ENCODE measurements at regions not wholly inside any gene's neighbourhood (a gene's known extent, or its start where the extent isn't known, plus 50 kb on each side); places are given as distances from the start of the nearest gene placed in this dataset.

DNA sequence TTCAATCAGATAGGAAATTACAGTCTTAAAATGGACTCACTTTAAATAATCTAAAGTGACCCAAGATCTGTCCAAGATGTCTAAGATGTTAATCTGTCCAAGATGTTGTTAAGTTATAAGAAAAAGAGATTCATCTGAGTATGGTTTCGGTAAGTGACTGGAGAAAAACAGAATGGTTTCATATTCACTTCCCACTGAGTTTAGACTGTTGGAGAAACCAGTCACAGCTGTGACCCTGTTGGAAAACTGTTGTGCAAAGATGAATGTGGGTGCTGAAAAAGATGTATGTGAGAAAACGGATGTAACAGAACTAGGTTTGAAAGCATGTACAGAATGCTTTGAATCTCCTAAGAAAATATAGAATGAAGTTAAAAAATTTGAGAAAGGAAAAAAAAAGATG, 325.9 kb downstream of the COL12A1 start:
- no peak for DNase-seq (ENCODE audit: low spot score)

DNA sequence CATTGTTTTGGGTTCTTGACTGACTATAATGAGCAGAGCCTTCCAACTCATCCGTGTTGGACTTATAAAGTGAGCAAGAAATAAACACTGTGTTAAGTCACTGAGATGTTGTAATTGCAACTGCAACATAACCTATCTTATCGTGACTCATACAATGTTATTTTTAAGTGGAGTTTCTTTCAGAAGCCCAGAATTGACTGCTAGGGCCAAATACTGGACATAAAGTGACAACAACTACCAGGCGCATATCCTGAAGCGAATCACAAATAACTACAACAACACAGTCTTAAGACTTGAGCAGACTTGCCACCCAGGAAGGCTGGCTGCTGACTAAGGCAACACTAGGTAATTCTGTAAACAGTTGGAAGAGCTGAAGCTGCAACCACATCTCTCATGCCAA, 326.6 kb downstream of the COL12A1 start:
- no peak for DNase-seq (ENCODE audit: low spot score)

DNA sequence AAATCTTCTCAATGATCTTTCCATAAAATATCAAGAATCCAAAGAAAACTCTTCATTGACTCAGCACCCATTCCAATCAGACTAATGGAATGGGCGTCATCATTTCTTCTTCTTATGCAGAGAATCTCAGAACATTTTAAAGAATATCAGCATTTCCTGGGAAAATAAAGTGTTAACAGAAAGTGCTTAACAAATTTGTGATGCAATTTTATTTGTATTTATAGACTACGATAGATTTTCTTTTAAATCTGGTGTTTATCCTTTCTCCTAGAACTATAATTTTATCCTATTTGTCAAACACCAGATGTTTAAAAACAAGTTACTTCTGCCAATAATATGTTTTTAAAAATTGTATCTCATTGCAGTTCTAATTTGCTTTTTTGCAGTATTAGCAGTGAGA, 330.7 kb downstream of the COL12A1 start:
- DNase-seq (ENCODE audit: low spot score): no peak

DNA sequence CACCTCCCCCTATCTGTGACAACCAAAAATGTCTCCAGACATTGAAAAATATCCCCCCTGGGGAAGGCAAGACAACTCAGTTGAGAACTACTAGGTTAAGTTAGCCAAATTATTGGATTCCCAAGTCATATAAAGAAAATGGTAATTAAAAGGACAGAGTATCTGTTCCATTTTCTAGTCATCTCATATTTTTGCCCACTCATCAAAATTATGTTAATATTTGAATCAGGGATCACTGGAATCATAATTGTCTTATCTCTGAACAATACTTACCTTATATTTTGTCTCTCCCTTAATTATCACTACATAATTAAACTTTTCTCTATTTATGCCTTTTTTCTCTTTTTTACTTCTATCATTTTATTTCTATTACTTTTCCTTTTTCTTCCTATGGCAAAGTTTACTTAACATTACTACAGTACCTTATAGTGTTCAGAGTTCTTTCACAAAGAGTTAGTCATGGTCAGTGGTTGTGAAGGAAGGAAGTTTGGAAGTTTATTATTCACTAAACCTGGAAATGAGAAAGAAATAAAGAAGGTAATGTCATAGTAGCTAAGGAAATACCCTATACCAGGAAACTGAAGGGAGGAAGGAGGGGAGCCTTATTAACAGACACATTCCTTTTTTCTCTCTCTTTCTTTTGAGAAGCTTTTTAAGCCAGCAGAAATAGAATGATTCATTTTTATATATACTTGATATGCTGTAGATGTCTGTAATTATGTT, 332.9 kb downstream of the COL12A1 start:
- no peak for DNase-seq (ENCODE audit: low spot score)

DNA sequence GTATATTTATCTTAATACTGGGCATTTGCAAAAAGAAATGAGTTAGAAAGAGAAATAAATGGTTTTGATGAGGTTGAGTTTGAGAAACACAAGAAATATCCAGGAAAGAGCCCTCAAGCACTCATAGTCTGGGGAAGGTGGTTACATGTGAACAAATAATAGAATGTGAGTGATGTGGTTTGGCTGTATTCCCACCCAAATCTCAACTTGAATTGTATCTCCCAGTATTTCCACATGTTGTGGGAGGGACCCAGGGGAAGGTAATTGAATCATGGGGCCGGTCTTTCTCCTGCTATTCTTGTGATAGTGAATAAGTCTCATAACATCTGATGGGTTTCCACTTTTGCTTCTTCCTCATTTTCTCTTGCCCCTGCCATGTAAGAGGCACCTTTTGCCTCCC, 334.1 kb downstream of the COL12A1 start:
- no peak for DNase-seq (ENCODE audit: low spot score)

DNA sequence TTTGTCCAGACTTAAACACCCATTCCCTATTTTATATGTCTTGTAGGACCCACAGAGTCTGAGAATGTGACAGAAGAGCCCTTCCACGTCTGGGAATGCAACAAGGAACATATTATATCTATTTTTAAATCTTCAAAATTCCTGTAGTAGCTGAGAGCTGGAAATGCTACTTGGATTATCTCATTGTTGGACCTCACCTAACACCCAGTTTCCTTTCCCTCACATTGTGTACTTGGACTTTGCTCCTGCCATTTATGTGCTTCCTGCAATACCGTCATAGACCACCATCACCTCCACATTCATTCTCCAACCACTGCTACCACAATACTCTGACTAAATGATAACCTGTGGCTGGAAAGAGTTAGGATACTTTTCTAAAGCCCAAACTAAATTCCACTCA, 335.4 kb downstream of the COL12A1 start:
- DNase-seq (ENCODE audit: low spot score): no peak

DNA sequence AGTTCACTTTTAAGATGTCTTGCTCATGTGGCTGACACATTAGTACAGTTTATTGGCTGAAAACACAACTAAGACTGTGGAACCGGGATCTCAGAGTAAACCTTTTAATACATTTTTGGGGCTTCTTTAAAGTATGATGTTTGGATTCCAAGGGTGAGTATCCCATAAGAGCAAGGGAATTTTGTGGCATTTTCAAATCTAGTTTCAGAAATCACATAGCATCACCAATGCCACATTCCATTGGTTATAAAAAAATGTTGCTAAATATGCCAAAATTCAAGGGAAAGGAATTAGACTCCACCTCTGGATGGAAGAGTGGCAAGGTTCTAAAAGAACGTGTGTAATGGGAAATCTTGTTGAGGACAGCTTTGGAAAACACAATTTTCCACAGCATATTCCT, 338.6 kb downstream of the COL12A1 start:
- DNase-seq (ENCODE audit: low spot score): no peak

DNA sequence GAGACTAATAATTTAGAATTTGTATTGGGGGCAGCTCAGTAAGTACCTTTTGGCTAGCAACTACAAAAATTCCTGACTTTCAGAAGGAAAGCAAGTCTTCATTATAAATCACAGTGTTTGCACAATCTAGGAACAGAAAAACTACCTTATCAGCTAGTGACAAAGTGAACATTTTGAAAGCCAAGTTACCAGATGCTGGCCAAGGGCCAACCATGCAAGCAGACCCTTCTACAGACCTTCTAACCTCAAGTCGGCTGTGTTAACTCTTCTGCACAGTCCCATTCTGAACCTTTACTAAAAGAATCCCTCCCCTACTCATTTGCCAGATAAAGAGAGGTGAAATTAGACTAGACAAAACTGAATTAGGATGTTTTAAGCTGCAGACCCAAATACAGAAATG, 341.9 kb downstream of the COL12A1 start:
- no peak for DNase-seq (ENCODE audit: low spot score)

DNA sequence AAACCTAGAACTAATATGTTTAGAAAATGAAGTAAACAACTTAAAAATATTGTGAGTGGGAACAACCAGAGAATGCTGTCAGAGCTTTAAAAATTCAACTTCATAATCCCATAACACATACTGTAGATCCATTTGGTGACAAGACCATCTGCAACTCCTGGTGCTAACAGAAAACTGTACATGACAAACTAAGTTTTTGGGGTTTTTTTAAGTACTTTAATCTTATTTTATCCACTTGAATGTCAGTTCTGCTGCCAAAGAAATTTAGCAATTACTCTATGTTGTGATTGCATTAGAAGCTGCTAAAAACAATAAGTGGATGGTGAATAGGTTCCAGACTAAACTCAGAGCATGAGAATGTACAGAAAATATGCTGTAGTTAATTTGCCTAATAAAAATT, 345.4 kb downstream of the COL12A1 start:
- DNase-seq (ENCODE audit: low spot score): no peak

DNA sequence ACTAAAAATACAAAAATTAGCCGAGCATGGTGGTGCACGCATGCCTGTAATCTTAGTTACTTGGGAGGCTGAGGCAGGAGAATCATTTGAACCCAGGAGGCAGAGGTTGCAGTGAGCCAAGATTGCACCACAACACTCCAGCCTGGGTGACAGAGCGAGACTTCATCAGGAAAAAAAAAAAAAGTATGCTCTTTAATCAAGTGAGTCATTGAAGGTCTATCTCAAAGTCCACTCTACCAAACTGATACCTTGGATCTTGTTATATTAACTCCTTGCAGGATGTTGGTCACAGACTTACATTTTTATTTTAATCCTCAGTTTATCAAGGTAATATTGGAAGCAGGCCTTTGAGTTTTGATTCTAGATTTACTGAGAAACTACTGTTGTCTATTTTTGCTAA, 348.7 kb downstream of the COL12A1 start:
- DNase-seq (ENCODE audit: low spot score): no peak

DNA sequence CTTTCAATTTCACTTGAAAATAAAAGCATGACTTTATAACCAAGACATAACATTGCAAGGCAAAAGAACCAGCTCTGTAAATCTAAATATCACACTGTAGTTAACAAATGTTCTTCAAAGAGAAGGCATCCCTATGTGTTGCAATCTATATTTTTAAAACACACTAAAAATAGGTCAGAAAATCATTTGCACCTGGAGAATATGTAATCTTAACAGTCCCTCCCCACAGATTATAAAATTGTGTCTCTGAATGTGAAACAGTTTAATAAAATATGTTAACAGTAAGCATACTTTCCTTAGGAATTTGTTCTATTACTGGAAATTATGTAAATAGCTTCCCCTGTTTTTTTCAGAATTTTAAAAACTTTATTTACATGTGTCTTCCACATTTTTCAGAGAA, 351.9 kb downstream of the COL12A1 start:
- no peak for DNase-seq (ENCODE audit: low spot score)

DNA sequence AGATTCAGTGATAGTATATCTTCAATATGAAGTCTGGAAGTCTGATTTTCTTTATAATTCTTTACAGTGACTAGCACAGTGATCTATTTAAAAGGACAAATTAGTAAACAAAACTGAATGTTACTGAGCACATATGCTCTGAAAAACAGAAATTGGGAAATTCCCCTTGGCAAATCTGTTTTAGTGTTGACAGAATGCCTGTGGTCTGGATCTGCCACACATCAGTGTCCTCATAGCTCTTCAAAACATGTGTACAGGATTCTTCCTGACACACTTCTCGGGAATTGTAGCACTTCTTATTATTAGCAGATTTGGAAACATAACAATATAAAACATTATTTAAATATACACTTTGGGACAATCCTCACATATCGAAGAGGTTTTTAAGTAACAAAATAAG, 354.3 kb downstream of the COL12A1 start:
- DNase-seq (ENCODE audit: low spot score): no peak

DNA sequence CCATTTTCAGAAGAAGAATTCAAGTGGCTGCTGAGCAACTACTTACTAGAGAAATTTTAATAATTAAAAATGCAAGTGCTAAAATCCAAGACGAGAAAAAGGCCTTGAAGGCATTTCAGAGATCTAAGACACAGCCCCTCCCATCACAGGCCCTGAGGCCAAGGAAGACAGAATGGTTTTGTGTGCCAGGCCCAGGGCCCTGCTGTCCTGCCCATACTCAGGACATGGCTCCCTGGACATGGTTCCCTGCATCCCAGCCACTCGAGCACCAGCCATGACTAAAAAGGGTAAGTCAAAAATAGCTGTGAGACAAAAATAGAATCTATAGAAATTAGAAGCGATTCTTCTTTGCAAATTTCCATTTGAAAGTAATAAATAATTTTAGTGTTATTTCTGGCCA, 364.9 kb downstream of the COL12A1 start:
- no peak for DNase-seq (ENCODE audit: low spot score)

DNA sequence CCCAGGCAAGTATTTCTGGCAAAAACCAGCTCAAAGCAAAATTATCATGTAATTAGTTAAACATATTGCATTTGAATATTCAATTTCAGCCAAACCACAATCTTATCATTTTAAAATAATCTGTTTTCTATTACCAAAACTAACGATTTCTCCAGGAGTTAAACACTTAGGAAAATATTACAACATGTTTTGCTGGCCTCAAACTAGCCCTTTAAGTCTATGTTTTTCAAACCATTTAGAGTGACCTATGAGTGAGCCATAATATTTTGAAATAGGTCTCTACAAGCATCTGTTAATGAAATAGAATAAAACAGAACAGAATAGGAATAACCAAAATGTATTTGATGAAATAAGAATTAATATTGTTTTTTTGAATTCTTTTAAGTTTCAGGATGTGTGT, 370.9 kb downstream of the COL12A1 start:
- DNase-seq (ENCODE audit: low spot score): no peak

DNA sequence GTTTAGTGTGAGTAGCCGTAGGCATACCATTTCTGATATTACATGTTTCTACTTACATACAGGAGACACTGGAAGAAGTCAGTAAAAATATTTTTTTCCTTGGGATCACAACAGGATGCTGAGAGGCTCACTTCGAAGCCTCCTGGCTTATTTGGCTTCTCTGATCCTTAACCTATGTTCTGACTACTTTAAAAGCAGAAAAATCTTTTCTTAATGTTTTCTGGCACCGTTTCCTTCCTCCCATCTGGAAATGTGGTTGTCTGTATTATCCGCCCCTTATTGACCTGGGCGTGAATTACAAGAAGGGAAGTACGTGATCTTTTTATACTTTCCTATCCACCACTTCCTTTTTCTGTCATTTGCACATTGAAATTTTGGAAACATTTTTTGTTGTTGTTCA, 379.6 kb downstream of the COL12A1 start:
- no peak for DNase-seq (ENCODE audit: low spot score)

DNA sequence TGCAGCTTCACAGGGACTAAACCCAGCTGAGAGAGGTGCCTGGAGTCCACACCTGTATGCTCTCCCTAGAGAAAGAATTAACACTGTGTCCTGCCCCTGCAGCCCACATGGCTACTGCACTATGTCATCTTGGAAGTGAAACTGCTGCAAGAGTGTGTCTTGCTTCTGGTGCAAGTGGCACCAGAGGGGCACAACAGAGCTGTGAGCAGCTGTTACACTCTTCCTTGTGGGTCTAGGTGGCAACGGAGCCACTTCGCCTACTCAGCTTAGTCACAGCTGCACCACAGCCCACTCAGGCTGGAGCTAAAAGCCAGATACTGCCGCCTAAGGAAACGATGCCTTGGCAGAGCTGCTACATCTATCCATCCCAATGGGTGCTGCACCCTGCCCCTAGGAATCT, 391.4 kb downstream of the COL12A1 start:
- no peak for DNase-seq (ENCODE audit: low spot score)

DNA sequence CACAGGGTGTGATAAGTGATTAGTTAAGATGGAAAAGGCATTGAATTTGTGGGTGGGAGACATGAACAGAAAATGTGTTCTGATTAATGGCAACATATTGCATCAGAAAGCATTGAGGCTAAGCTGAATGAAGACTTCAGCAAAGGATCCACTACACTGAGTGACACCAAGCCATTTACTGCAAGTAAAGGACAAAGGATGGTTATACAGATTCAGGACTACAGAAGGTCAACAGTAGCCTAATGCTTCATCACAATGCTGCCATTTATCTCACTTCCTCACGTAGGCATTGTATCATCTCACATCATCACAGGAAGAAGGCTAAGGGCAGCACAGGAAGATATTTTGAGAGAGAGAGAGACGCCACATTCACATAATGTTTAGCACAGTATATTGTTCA, 398.2 kb downstream of the COL12A1 start:
- no peak for DNase-seq (ENCODE audit: low spot score)

DNA sequence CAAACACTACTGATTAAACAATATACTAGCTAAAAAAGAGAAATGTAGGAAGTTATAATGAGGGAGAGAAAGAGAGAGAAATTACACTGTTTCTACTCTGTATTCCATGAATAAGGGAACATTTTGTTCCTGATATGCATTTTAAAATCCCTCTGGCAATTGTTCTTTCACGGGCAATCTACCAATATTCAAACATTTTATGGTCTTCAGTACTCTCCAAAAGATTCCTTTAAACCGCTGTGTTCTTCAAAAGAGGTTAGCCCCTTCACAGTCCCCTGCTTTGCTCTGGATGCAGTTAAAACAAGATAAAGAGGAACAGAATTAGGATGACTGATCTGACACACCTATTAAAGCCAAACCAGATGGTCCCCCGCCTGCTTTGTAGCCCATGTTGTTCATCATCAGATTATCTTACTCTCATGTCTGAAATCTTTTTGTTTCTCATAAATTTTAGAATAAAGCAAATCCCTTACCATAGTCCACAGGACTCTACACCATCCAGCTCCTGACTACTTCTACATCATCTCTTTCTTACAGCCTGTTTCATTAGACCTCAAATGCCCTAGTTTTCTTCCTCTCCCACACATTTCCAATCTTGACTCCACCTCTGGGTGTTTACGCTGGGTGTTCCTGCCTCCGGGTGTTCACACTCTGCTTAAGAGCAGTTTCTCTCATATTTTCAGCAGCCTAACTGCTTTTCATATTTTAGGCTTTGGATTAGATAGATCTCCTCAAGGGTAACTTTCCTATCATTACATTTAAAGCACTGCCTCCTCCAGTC, 399.7 kb downstream of the COL12A1 start:
- no peak for DNase-seq (ENCODE audit: low spot score)

DNA sequence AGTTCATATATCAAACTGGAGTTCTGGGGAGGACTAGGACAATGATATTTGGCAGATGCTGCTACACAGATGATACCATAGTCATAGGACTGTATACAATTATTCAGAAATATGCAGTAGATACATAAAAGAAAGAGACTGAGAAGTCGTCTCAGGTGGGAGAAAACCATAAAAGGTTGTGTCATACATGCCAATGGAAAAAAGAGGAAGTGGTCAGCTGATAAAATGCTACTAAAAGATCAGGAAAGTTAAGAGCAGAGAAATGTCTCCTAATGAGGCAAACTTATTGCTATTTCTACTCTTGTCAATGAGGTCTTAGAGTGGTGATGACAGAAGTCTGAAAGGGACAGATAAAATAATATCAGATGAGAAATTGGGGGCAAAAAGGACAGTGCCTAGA, 407.6 kb downstream of the COL12A1 start:
- DNase-seq (ENCODE audit: low spot score): no peak

DNA sequence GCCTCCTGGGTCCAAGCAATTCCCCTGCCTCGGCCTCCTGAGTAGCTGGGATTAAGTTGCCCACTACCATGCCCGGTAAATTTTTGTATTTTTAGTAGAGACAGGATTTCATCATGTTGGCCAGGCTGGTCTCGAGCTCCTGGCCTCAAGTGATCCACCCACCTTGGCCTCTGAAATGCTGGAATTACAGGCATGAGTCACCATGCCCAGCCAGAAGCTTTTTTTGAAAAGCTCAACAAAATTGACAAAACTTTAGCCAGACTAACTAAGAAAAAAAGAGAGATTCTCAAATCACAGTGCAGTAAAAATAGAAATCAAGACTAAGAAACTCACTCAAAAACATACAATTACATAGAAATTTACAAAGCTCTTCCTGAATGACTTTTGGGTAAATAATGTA, 420.6 kb downstream of the COL12A1 start:
- no peak for DNase-seq (ENCODE audit: low spot score)

DNA sequence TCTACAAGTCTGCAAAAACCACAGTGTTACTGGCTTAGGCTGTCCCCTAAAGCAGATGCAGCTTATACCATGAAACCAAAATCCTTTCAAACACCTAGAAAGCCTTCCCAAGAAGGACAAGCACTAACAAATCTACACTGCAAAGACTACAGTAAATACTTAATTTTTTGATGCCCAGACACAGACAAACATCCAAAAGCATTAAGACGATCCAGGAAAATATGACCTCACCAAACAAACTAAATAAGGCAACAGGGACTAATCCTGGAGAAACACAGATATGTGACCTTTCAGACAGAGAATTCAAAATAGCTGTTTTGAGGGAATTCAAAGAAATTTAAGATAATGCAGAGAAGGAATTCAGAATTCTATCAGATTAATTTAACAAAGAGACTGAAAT, 423.5 kb downstream of the COL12A1 start:
- no peak for DNase-seq (ENCODE audit: low spot score)

DNA sequence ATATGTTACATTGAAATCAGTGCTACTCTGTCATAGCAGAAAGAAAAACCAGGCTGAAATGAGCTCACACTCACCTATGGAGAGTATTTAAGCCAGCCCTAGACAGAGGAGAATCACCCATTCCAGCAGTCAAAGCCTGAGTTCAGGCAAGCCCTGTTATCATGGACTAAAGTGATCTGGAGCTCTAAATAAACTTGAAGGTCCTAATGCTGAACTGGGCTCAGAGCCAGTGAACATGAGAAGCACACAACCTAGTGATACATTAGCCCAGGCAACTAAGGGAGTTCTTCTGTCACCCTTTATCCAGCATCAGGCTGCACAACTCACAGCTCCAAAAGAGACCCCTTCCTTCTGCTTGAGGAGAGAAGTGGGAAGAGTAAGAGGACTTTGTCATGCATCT, 425.0 kb downstream of the COL12A1 start:
- no peak for DNase-seq (ENCODE audit: low spot score)

DNA sequence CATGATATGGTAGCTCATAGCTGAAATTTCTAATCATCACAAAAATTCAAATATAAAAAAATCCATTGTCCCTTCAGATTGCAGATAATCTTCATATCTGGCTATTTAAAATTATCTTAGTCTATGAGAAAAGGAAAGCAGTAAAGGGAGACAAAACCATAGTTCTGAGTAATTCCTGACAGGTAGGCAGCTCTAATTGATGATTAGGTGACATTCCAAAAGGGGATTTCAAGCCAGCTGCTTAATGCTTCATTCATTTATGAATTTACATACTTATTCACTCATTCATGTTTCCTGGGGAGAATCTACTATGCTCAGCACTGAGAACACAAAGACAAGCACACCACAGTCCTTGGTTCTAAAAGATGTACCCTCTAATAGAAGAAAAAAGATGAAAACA, 437.1 kb downstream of the COL12A1 start:
- no peak for DNase-seq (ENCODE audit: low spot score)

DNA sequence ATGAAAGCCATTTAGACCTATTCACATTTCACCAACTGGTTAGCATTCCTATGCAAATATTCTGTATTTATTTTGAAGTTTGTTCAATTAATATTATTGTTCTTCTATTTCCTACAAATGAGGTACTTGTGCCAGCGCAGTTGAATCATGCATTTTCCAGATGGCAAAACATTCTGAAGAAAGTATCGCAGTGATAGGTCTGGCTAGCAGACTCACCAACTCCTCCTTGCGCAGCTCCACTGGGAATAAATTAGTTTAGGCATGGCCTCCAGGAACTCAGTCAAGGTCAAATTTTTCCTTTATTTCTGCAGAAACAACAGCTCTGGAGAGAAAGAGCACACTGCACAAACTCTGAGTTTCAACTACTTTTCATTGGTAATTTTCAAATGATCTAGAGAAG, 437.7 kb downstream of the COL12A1 start:
- DNase-seq (ENCODE audit: low spot score): no peak

All from hematopoietic multipotent progenitor cell treated with erythropoietin and hydrocortisone succinate and interleukin-3 and kit ligand, for 17 days (in vitro differentiated cells).